Lung (tissue), 11 donors: ENCODE measurements at regions not wholly inside any gene's neighbourhood (a gene's known extent, or its start where the extent isn't known, plus 50 kb on each side); places are given as distances from the start of the nearest gene placed in this dataset.

ENCODE experiments used
- ATAC-seq: fragments of 200-7000 bp; cut with Tn5 transposase; one replicate; pipeline ENCODE4 v1.9.1; 2020; ENCODE audit warnings: moderate number of reproducible peaks; ENCODE audit not compliant: insufficient read depth, low FRiP score
- DNase-seq, 3 donors: peaks; one replicate each; pipeline ENCODE4 v3.0.0-alpha.2; 2013 to 2017
- H3K27ac ChIP-seq, 2 donors: one replicate each; pipeline ENCODE4 v1.5.1; 2013; ENCODE audit warnings: mild to moderate bottlenecking in 2 of 2, moderate library complexity in 2 of 2, control low read depth in 1 of 2, inconsistent platforms in 1 of 2, low read depth in 1 of 2, low read length in 1 of 2
- H3K27me3 ChIP-seq, 3 donors: one replicate each; pipeline ENCODE4 v1.5.1; 2013; ENCODE audit warnings: low read length in 2 of 3; ENCODE audit not compliant: control insufficient read depth in 3 of 3, insufficient read depth in 3 of 3
- H3K36me3 ChIP-seq, 4 donors: one replicate each; pipeline ENCODE4 v1.5.1; 2013; ENCODE audit warnings: low read length in 4 of 4, mild to moderate bottlenecking in 1 of 4, moderate library complexity in 1 of 4; ENCODE audit not compliant: control insufficient read depth in 4 of 4, insufficient read depth in 4 of 4
- H3K4me1 ChIP-seq, 5 donors: one replicate each; pipeline ENCODE4 v1.5.1; 2013; ENCODE audit warnings: low read length in 5 of 5, mild to moderate bottlenecking in 2 of 5, moderate library complexity in 1 of 5; ENCODE audit not compliant: control insufficient read depth in 5 of 5, insufficient read depth in 5 of 5
- H3K4me3 ChIP-seq: one replicate; pipeline ENCODE4 v1.5.1; 2013; ENCODE audit warnings: mild to moderate bottlenecking, control low read depth, moderate library complexity
- H3K9ac ChIP-seq, 2 donors: one replicate each; pipeline ENCODE4 v1.5.1; 2013; ENCODE audit warnings: low read length in 2 of 2, control low read depth in 1 of 2; ENCODE audit not compliant: insufficient read depth in 1 of 2
- H3K9me3 ChIP-seq, 4 donors: one replicate each; pipeline ENCODE4 v1.5.1; 2013; ENCODE audit warnings: low read length in 3 of 4, mild to moderate bottlenecking in 1 of 4, moderate library complexity in 1 of 4; ENCODE audit not compliant: control insufficient read depth in 4 of 4, insufficient read depth in 3 of 4
- CTCF ChIP-seq: IDR thresholded peaks from 2 replicates; pipeline ENCODE4 v1.5.1; 2012; ENCODE audit warnings: mild to moderate bottlenecking; ENCODE audit errors: control extremely low read depth, extremely low read depth
- WGBS, 2 donors: extraction: QIAGEN DNeasy Blood & Tissue Kit; methylation state at CpG; one replicate each; pipeline ENCODE4 v1.1.7; 2013; 5-methylcytosine and 5-hydroxymethylcytosine counted together
- donor health status: control.
- donor health status: control.
- donor health status: Bipolar disorder and iron deficiency.
- donor health status: healthy.
- donor health status: DM: yes; HTN: yes; CAD: no.

- no peaks in the 10 kb centered on the region for H3K9me3 ChIP-seq
- H3K27me3 ChIP-seq: peaks cover 0 to 26% (median 0%) of the 10 kb centered on the region in 3 donors
- no peak overlapping the region for H3K9ac ChIP-seq
- no peak for ATAC-seq
- H3K36me3 ChIP-seq: no peaks in the 10 kb centered on the region
- no peak overlapping the region for H3K27ac ChIP-seq
- DNase-seq: no peak
- peaks cover 0 to 3% (median 0%) of the 10 kb centered on the region in 5 donors for H3K4me1 ChIP-seq
- TF ChIP-seq CTCF: no peak
- H3K4me3 ChIP-seq: no peak overlapping the region
- WGBS, 2 donors: 97% methylated on average over 8 of the region's 8 CpGs
Measured at GRCh38 chr10:92747066-92747465, 57.3 kb downstream of the HHEX start.

GRCh38 chr10:92747600-92747999 lies 57.8 kb downstream of the HHEX start:
- no peaks in the 10 kb centered on the region for H3K36me3 ChIP-seq
- no peaks in the 10 kb centered on the region for H3K9me3 ChIP-seq
- no peak for ATAC-seq
- no peak overlapping the region for H3K9ac ChIP-seq
- peaks cover 0 to 26% (median 0%) of the 10 kb centered on the region in 3 donors for H3K27me3 ChIP-seq
- no peak overlapping the region for H3K27ac ChIP-seq
- TF ChIP-seq CTCF: no peak
- peaks cover 0 to 3% (median 0%) of the 10 kb centered on the region in 5 donors for H3K4me1 ChIP-seq
- no peak overlapping the region for H3K4me3 ChIP-seq
- WGBS, 2 donors: 61 to 80% methylated on average over 2 of the region's 2 CpGs
- no peak for DNase-seq

GRCh38 chr10:92750791-92751533 lies 61.2 kb downstream of the HHEX start:
- ATAC-seq: no peak
- peak in 2 of 3 donors; percentile 47 to 63 for DNase-seq

More at GRCh38 chr10:92750791-92751533, 61.2 kb downstream of the HHEX start:
- no peak for TF ChIP-seq CTCF
- H3K9me3 ChIP-seq: no peaks in the 10 kb centered on the region
- no peaks in the 10 kb centered on the region for H3K36me3 ChIP-seq
- peaks cover 0 to 26% (median 0%) of the 10 kb centered on the region in 3 donors for H3K27me3 ChIP-seq
- H3K4me3 ChIP-seq: no peak overlapping the region
- H3K4me1 ChIP-seq: peaks cover 0 to 4% (median 3%) of the 10 kb centered on the region in 5 donors
- WGBS, 2 donors: 33 to 50% methylated on average over 9 of the region's 9 CpGs
- no peak overlapping the region for H3K27ac ChIP-seq
- no peak overlapping the region for H3K9ac ChIP-seq
